Psoas muscle (tissue), 7 donors: ENCODE measurements at regions not wholly inside any gene's neighbourhood (a gene's known extent, or its start where the extent isn't known, plus 50 kb on each side); places are given as distances from the start of the nearest gene placed in this dataset.
"Not testable (repeated sequence)": the region's sequence is repeated elsewhere in the genome, so short reads cannot be mapped to it uniquely, and the experiment has no call there.

Experiments used
- ATAC-seq, 4 donors: fragments of 200-7000 bp; cut with Tn5 transposase; one replicate each; pipeline ENCODE4 v1.9.1; 2020; ENCODE audit warnings: moderate library complexity in 3 of 4, mild to moderate bottlenecking in 2 of 4
- DNase-seq, 2 donors: peaks; one replicate each; pipeline ENCODE4 v3.0.0-alpha.2; 2020
- H3K27ac ChIP-seq: fragments of 200-600 bp; one replicate; pipeline ENCODE4 v1.8.0; 2022
- H3K27me3 ChIP-seq, 3 donors: fragments of 200-600 bp in 1 of 3; one replicate each; pipeline versions ENCODE4 v1.6.1 to v1.8.0; 2013 to 2022; ENCODE audit warnings: low read length in 2 of 3, mild to moderate bottlenecking in 2 of 3, moderate library complexity in 1 of 3; ENCODE audit not compliant: insufficient read depth in 3 of 3
- H3K36me3 ChIP-seq, 2 donors: fragments of 200-600 bp in 1 of 2; one replicate each; pipeline versions ENCODE4 v1.6.1 to v1.8.0; 2013 to 2022; ENCODE audit warnings: low read depth in 1 of 2, mild to moderate bottlenecking in 1 of 2, moderate library complexity in 1 of 2; ENCODE audit not compliant: insufficient read depth in 1 of 2
- H3K4me1 ChIP-seq: fragments of 200-600 bp; one replicate; pipeline ENCODE4 v1.8.0; 2022
- H3K4me3 ChIP-seq: fragments of 200-600 bp; one replicate; pipeline ENCODE4 v1.8.0; 2022; ENCODE audit warnings: mild to moderate bottlenecking
- H3K9me3 ChIP-seq: fragments of 200-600 bp; one replicate; pipeline ENCODE4 v1.8.0; 2022
- WGBS, 3 donors: extraction: QIAGEN DNeasy Blood & Tissue Kit; methylation state at CpG; one replicate each; pipeline versions ENCODE4 v1.1.6 to v1.1.7; 2013; 5-methylcytosine and 5-hydroxymethylcytosine counted together
- intact Hi-C, 2 donors: fragments of 100-400 bp; cut with DNase I; formaldehyde crosslinking; loops; one replicate each; pipeline versions ENCODE4 v1.11.0 to v1.14.2; 2022
- TF ChIP-seq, protein P1 (sequence below): fragments of 200-600 bp; IDR thresholded peaks from one replicate; pipeline ENCODE4 v1.8.0; 2022; ENCODE audit warnings: antibody characterized with exemption
- donor health status: healthy with polysubstance abuse.
- donor health status: DM: no; HTN: no; CAD: no; lungs with moderate emphysema.
- donor health status: Bipolar disorder and iron deficiency.
- donor health status: healthy.
- donor health status: DM: yes; HTN: yes; CAD: no.
- donor health status: DM: no; HTN: no; CAD: no.
- donor health status: DM: yes; HTN: yes; CAD: no.

DNA sequence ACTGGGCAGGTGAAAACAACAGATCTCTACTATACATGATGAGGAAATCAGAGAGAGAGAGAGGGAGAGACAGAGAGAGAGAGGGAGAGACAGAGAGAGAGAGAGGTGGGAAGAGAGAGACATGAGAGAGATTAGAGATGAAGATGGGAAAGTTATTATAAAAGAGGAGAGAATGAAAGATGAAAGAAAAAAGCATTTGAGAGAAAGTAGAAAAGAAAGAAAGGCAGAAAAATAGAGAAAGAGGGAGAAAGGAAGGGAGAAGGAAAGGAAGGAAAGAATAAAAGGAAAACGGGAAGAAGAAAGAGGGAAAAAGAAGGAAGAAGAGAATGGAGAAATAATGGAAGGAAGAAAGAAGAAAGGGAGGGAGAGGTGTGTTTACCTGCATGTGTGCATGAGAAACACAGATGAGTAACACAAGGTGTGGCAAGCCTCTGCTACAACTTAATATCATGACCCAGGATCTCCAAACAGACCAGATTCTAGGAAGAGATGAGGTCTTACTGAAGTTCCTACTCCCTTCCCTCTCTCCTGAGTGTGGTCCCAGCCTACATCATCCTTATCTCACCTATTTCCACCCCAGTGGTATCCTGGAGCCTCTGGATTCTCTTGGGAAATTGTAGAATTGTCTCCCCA is 176.3 kb downstream of the C12orf75 start:
- no peaks in the 10 kb centered on the region for H3K36me3 ChIP-seq
- no peaks in the 10 kb centered on the region for H3K27me3 ChIP-seq
- H3K4me3 ChIP-seq: no peak overlapping the region
- no peak overlapping the region for H3K27ac ChIP-seq
- peaks cover 4% of the 10 kb centered on the region for H3K4me1 ChIP-seq
- 78 to 88% (median 84%) methylated on average over 1 of the region's 1 CpG for WGBS, 3 donors
- intact Hi-C loops: no loop called here
- no peaks in the 10 kb centered on the region for H3K9me3 ChIP-seq
- TF ChIP-seq, protein P1, sequence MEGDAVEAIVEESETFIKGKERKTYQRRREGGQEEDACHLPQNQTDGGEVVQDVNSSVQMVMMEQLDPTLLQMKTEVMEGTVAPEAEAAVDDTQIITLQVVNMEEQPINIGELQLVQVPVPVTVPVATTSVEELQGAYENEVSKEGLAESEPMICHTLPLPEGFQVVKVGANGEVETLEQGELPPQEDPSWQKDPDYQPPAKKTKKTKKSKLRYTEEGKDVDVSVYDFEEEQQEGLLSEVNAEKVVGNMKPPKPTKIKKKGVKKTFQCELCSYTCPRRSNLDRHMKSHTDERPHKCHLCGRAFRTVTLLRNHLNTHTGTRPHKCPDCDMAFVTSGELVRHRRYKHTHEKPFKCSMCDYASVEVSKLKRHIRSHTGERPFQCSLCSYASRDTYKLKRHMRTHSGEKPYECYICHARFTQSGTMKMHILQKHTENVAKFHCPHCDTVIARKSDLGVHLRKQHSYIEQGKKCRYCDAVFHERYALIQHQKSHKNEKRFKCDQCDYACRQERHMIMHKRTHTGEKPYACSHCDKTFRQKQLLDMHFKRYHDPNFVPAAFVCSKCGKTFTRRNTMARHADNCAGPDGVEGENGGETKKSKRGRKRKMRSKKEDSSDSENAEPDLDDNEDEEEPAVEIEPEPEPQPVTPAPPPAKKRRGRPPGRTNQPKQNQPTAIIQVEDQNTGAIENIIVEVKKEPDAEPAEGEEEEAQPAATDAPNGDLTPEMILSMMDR: no peak
- ATAC-seq (no peak), DNase-seq (no peak)

DNA sequence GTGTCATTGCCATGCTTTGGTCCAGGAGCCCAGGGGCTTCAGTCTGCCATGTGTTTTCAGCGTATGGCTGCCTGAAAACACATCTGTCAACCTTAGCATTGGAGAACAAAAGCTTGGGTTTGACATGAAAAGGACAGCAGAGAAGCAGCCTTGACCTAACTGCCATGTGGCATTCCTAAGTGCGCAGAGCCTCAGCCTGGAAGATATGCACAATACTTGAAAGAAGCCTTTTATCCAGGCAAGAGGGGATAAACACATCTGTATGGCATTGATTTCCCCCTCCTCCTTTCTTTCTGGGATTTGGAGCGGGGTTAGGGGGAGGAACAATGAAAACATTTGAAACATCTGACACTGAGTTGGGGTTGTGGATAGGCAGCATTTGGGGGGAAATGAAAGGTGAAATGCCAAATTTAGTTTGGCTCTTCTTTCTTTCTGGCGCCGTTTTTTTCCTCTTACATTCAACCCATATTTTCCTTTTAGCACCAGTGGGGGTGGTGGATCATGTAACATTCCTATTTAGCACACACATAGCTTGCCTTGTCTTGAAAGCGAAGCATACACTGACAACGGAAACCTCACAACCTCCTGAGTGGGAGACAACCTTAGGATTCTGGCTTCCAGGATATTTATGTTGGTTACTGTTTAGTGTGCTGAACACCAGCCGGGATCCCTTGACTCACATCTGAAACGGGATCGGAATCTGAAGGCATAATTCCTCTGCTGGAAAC is 177.0 kb downstream of the C12orf75 start:
- Histone ChIP-seq H3K36me3 (no peaks in the 10 kb centered on the region), H3K9me3 (no peaks in the 10 kb centered on the region), H3K4me3 (no peak overlapping the region), H3K27ac (no peak overlapping the region), H3K27me3 (no peaks in the 10 kb centered on the region), H3K4me1 (peaks cover 4% of the 10 kb centered on the region)
- WGBS, 3 donors: 47 to 52% (median 48%) methylated on average over 9 to 10 of the region's 10 CpGs
- ATAC-seq (peak in 1 of 4 donors; percentile 43), DNase-seq (no peak)
- TF ChIP-seq, protein P1: no peak
- intact Hi-C loops: no loop called here

DNA sequence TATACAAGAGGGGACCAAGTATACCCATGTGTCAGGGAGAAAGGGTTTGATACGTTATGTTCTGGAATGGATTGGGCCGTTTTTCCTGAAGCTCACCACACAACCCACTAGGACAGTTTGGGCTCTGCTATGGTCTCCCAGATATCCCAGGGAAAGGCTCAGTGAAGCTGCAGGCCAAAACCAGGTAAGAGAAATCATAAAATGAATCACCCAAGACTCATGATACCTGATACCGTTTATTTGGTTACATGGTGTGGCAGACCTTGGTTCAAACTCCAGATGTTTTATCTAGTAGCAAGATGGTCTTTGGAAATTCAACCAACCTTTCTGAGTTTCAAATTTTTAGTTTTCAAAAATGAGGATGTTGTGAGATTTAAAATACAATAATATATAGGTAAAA is 177.6 kb downstream of the C12orf75 start:
- Histone ChIP-seq H3K27me3 (no peaks in the 10 kb centered on the region), H3K36me3 (no peaks in the 10 kb centered on the region), H3K9me3 (no peaks in the 10 kb centered on the region), H3K4me1 (peaks cover 4% of the 10 kb centered on the region), H3K27ac (no peak overlapping the region), H3K4me3 (no peak overlapping the region)
- DNase-seq (no peak), ATAC-seq (peak in 1 of 4 donors; percentile 27)
- 81 to 87% (median 86%) methylated on average over 3 of the region's 3 CpGs for WGBS, 3 donors
- intact Hi-C loops: no loop called here
- TF ChIP-seq, protein P1: no peak

DNA sequence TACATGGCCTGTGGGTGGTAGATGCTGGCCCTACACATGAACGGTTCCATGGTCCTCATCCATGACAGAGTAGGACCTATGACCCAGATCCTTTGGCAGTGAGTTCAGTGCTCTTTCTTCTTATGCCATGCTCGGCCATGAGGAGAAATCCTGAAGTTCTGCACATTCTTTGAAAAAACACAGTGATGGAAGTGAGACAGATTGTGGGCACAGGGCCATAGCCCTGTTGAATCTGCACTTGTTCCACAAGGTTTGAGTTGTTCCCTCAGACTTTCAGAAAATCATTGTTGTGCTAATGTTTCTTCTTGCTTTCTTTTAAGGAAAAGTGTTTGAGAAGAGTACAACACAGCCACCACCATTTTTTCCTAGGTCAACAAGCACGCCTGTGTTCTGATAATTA is 180.0 kb downstream of the C12orf75 start:
- ATAC-seq: no peak
- Histone ChIP-seq H3K4me1 (peaks cover 4% of the 10 kb centered on the region), H3K4me3 (no peak overlapping the region), H3K27me3 (no peaks in the 10 kb centered on the region), H3K9me3 (no peaks in the 10 kb centered on the region), H3K36me3 (no peaks in the 10 kb centered on the region), H3K27ac (no peak overlapping the region)
- DNase-seq: no peak
- TF ChIP-seq, protein P1: no peak
- intact Hi-C loops: no loop called here
- 74 to 87% (median 85%) methylated on average over 3 of the region's 3 CpGs for WGBS, 3 donors

DNA sequence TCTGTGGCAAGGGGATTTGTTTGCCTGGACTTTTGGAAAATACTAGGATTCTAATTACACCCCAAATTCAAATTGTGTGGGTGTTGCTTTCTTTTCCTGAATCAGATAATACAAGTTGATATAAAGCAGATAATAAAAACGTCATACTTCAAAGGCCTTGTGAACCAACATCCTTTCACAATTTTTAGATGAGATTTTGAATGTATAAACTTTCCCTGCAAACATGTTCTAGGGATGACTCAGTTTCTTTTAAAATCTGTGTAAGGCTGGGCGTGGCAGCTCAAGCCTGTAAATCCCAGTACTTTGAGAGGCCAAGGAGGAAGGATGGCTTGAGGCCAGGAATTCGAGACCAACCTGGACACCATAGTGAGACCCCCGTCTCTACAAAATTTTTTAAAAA is 182.4 kb downstream of the C12orf75 start:
- DNase-seq, H3K9me3 ChIP-seq, intact Hi-C loops, H3K4me1 ChIP-seq, H3K27me3 ChIP-seq, H3K27ac ChIP-seq, ATAC-seq, H3K4me3 ChIP-seq, H3K36me3 ChIP-seq: not testable (repeated sequence)
- 66 to 77% (median 75%) methylated on average over 4 of the region's 4 CpGs for WGBS, 3 donors
